ENCODE measurements at regions not wholly inside any gene's neighbourhood (a gene's known extent, or its start where the extent isn't known, plus 50 kb on each side); places are given as distances from the start of the nearest gene placed in this dataset.

DNA sequence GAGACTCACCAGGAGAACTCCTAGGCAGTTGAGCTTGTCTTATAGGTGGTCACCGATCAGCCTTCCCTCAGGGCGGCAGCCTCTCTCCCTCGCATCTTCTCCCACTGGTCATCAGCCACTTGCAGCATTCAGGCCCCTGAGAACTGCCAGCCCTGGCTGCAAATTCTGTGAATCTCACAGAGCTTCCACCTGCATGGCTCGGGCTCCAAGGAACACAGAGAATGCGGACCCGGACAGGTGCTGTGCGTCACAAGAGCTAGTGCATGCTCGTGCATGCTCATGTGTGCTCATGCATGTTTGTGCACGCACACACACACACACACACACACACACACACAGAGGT is 176.9 kb downstream of the ARHGAP12 start:
- Histone ChIP-seq H3K27me3 (ENCODE audit: control insufficient read depth, low read length) (no peaks in the 10 kb centered on the region), H4K20me1 (ENCODE audit: control insufficient read depth, insufficient read depth, low read depth, low read length) (no peaks in the 10 kb centered on the region), H3K27ac (ENCODE audit: low read depth, low read length) (no peak overlapping the region), H3K9me3 (ENCODE audit: control insufficient read depth, insufficient read depth, low read length) (no peaks in the 10 kb centered on the region), H3K4me3 (ENCODE audit: low read length) (no peak overlapping the region), H3K4me2 (ENCODE audit: low read length) (no peak overlapping the region), H3K9me2 (replicated peaks; ENCODE audit: control insufficient read depth, low read length) (no peaks in the 10 kb centered on the region), H3K36me3 (ENCODE audit: control insufficient read depth, low read length) (no peaks in the 10 kb centered on the region), H3K79me2 (ENCODE audit: control insufficient read depth, low read length) (no peaks in the 10 kb centered on the region), H3F3A (ENCODE audit: control insufficient read depth, insufficient read depth) (no peaks in the 10 kb centered on the region), H3K4me1 (ENCODE audit: control insufficient read depth, low read length) (no peaks in the 10 kb centered on the region)
- TF ChIP-seq, protein P1, sequence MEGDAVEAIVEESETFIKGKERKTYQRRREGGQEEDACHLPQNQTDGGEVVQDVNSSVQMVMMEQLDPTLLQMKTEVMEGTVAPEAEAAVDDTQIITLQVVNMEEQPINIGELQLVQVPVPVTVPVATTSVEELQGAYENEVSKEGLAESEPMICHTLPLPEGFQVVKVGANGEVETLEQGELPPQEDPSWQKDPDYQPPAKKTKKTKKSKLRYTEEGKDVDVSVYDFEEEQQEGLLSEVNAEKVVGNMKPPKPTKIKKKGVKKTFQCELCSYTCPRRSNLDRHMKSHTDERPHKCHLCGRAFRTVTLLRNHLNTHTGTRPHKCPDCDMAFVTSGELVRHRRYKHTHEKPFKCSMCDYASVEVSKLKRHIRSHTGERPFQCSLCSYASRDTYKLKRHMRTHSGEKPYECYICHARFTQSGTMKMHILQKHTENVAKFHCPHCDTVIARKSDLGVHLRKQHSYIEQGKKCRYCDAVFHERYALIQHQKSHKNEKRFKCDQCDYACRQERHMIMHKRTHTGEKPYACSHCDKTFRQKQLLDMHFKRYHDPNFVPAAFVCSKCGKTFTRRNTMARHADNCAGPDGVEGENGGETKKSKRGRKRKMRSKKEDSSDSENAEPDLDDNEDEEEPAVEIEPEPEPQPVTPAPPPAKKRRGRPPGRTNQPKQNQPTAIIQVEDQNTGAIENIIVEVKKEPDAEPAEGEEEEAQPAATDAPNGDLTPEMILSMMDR (IDR thresholded peaks at IDR 0.05; ENCODE audit: low read depth, low read length, poor library complexity, severe bottlenecking), result no peak
- no peak for TF ChIP-seq EZH2phosphoT487 (IDR thresholded peaks at IDR 0.05; ENCODE audit: borderline replicate concordance, low read length)

GRCh38 chr10:31751051-31751737 is 177.4 kb downstream of the ARHGAP12 start:
- Histone ChIP-seq H3K27me3 (ENCODE audit: control insufficient read depth, low read length) (no peaks in the 10 kb centered on the region), H3K9me3 (ENCODE audit: control insufficient read depth, insufficient read depth, low read length) (no peaks in the 10 kb centered on the region), H3F3A (ENCODE audit: control insufficient read depth, insufficient read depth) (no peaks in the 10 kb centered on the region), H3K4me2 (ENCODE audit: low read length) (no peak overlapping the region), H3K4me3 (ENCODE audit: low read length) (no peak overlapping the region), H3K4me1 (ENCODE audit: control insufficient read depth, low read length) (no peaks in the 10 kb centered on the region), H3K9me2 (replicated peaks; ENCODE audit: control insufficient read depth, low read length) (no peaks in the 10 kb centered on the region), H3K79me2 (ENCODE audit: control insufficient read depth, low read length) (no peaks in the 10 kb centered on the region), H3K36me3 (ENCODE audit: control insufficient read depth, low read length) (no peaks in the 10 kb centered on the region), H4K20me1 (ENCODE audit: control insufficient read depth, insufficient read depth, low read depth, low read length) (no peaks in the 10 kb centered on the region), H3K27ac (ENCODE audit: low read depth, low read length) (no peak overlapping the region)
- TF ChIP-seq EZH2phosphoT487 (IDR thresholded peaks at IDR 0.05; ENCODE audit: borderline replicate concordance, low read length), result no peak
- TF ChIP-seq, protein P1 (IDR thresholded peaks at IDR 0.05; ENCODE audit: low read depth, low read length, poor library complexity, severe bottlenecking), result no peak

GRCh38 chr10:31749981-31750840 is 178.4 kb downstream of the ARHGAP12 start:
- Histone ChIP-seq H3K9me3 (ENCODE audit: control insufficient read depth, insufficient read depth, low read length) (no peaks in the 10 kb centered on the region), H3K79me2 (ENCODE audit: control insufficient read depth, low read length) (no peaks in the 10 kb centered on the region), H3K36me3 (ENCODE audit: control insufficient read depth, low read length) (no peaks in the 10 kb centered on the region), H3K4me1 (ENCODE audit: control insufficient read depth, low read length) (no peaks in the 10 kb centered on the region), H3K4me2 (ENCODE audit: low read length) (no peak overlapping the region), H3K9me2 (replicated peaks; ENCODE audit: control insufficient read depth, low read length) (no peaks in the 10 kb centered on the region), H4K20me1 (ENCODE audit: control insufficient read depth, insufficient read depth, low read depth, low read length) (no peaks in the 10 kb centered on the region), H3F3A (ENCODE audit: control insufficient read depth, insufficient read depth) (no peaks in the 10 kb centered on the region), H3K27ac (ENCODE audit: low read depth, low read length) (no peak overlapping the region), H3K4me3 (ENCODE audit: low read length) (no peak overlapping the region), H3K27me3 (ENCODE audit: control insufficient read depth, low read length) (no peaks in the 10 kb centered on the region)
- TF ChIP-seq, protein P1 (IDR thresholded peaks at IDR 0.05; ENCODE audit: low read depth, low read length, poor library complexity, severe bottlenecking), result no peak
- no peak for TF ChIP-seq EZH2phosphoT487 (IDR thresholded peaks at IDR 0.05; ENCODE audit: borderline replicate concordance, low read length)
